Limb (tissue), 2 donors: ENCODE measurements at regions not wholly inside any gene's neighbourhood (a gene's known extent, or its start where the extent isn't known, plus 50 kb on each side); places are given as distances from the start of the nearest gene placed in this dataset.

Experiments
- DNase-seq, 2 donors: peaks; one replicate each; pipeline ENCODE4 v3.0.0-alpha.2; 2016; ENCODE audit errors: extremely low spot score in 2 of 2

GRCh38 chr19:31976775-31977536 is 368.5 kb upstream of the ZNF507 start:
- DNase-seq, result peak in 1 of 2 donors; percentile 3

- no peak for DNase-seq
Measured at GRCh38 chr19:31979362-31979761, 366.0 kb upstream of the ZNF507 start.

GRCh38 chr19:31979949-31980670 is 365.3 kb upstream of the ZNF507 start:
- DNase-seq, result no peak

GRCh38 chr19:31980796-31981195 is 364.6 kb upstream of the ZNF507 start:
- DNase-seq, result no peak

- no peak for DNase-seq
Measured at GRCh38 chr19:31981545-31981944, 363.9 kb upstream of the ZNF507 start.

GRCh38 chr19:31983647-31984046 is 361.8 kb upstream of the ZNF507 start:
- DNase-seq, result no peak

- no peak for DNase-seq
Measured at GRCh38 chr19:31985001-31985605, 360.3 kb upstream of the ZNF507 start.

GRCh38 chr19:31986951-31987350 is 358.5 kb upstream of the ZNF507 start:
- DNase-seq, result no peak

- no peak for DNase-seq
Measured at GRCh38 chr19:31988256-31988655, 357.2 kb upstream of the ZNF507 start.

GRCh38 chr19:31991984-31992655 is 353.3 kb upstream of the ZNF507 start:
- no peak for DNase-seq

- DNase-seq, result no peak
Measured at GRCh38 chr19:31992750-31993149, 352.7 kb upstream of the ZNF507 start.

- DNase-seq, result no peak
Measured at GRCh38 chr19:31995546-31995945, 349.9 kb upstream of the ZNF507 start.

- DNase-seq, result no peak
Measured at GRCh38 chr19:32010071-32010470, 335.3 kb upstream of the ZNF507 start.

GRCh38 chr19:32012206-32012605 is 333.2 kb upstream of the ZNF507 start:
- DNase-seq, result no peak

GRCh38 chr19:32012886-32013631 is 332.4 kb upstream of the ZNF507 start:
- DNase-seq, result no peak

GRCh38 chr19:32017176-32017953 is 328.0 kb upstream of the ZNF507 start:
- DNase-seq, result no peak

- no peak for DNase-seq
Measured at GRCh38 chr19:32018014-32018413, 327.4 kb upstream of the ZNF507 start.

GRCh38 chr19:32020538-32020937 is 324.9 kb upstream of the ZNF507 start:
- DNase-seq, result no peak

- DNase-seq, result no peak
Measured at GRCh38 chr19:32022044-32022640, 323.3 kb upstream of the ZNF507 start.
